HG03108 (cell line): ENCODE measurements at regions not wholly inside any gene's neighbourhood (a gene's known extent, or its start where the extent isn't known, plus 50 kb on each side); places are given as distances from the start of the nearest gene placed in this dataset.

Experiments
- ATAC-seq: cut with Tn5 transposase; IDR thresholded peaks from one replicate; pipeline ENCODE4 v1.9.1; 2021; ENCODE audit warnings: moderate library complexity; ENCODE audit not compliant: unreplicated experiment

DNA sequence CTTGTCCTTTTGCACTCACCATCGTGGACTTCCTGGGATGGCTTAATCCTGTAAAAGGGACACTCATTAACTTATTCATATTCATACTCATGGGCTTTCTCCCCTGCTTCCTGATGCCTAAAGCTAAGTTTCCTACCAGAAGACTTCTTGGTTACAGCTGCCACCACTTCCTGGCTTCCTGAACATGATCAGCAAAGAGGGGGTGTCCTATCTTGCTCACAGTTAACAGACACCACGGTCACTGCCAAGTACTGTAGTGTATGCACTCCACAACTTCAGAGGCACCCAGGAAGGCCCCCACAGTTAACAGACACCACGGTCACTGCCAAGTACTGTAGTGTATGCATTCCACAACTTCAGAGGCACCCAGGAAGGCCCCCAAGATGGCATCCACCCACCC lies 177.8 kb downstream of the SIPA1L2 start:
- no peak for ATAC-seq

DNA sequence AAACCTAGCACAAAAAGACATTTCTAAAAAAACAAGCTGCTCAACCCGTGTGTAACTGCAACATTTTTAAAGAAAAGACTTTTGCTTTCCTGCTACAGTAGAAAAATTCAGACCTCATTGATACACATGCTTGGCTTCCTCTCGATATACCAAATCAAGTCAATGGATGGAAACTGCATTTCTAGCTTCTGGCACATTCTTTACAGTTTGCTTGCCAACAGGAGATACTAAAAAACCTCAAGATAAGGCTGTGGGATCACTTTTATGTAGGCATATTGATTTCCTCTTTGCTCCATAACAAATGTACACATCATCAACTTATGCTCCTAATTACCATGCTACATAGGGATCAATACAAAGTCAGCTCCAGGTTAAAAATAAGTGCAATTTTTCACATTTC lies 178.4 kb downstream of the SIPA1L2 start:
- no peak for ATAC-seq

DNA sequence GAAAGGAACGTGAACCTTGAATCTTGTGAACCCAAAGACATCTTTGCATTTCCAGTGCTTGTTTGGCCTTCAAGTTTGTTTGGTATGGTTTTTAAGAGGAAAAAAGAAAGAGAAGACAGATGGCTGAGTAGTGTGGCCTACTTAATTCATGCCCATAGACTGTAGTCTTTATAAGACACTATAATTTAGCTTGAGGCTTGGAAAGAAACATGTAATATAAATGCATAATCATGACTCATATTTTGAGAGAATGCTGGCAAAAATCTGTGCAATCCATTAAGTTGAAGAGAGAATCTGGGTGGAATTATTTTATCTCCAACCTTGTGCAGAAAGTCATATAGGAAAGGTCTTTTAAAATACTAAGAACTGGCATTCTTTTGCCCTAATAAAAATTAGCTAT lies 179.3 kb downstream of the SIPA1L2 start:
- ATAC-seq = no peak

DNA sequence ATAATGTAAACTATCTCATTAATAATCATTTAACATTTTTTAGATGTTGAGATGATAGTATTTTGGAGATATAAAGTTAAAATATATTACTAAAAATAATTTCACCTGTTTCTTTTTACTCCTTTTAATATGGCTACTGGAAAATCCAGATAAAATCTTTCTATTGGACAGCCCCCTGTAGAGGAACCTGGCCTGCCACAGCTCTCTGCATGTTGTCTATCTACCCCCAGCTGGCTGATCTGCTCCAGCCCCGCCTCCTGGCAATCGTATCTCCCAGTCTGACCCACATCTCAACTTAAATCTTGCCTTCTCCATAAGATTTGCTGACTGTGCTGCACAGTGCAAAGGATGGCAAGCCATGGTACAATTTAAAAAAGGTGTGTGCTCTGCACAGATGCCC lies 182.8 kb downstream of the SIPA1L2 start:
- no peak for ATAC-seq

DNA sequence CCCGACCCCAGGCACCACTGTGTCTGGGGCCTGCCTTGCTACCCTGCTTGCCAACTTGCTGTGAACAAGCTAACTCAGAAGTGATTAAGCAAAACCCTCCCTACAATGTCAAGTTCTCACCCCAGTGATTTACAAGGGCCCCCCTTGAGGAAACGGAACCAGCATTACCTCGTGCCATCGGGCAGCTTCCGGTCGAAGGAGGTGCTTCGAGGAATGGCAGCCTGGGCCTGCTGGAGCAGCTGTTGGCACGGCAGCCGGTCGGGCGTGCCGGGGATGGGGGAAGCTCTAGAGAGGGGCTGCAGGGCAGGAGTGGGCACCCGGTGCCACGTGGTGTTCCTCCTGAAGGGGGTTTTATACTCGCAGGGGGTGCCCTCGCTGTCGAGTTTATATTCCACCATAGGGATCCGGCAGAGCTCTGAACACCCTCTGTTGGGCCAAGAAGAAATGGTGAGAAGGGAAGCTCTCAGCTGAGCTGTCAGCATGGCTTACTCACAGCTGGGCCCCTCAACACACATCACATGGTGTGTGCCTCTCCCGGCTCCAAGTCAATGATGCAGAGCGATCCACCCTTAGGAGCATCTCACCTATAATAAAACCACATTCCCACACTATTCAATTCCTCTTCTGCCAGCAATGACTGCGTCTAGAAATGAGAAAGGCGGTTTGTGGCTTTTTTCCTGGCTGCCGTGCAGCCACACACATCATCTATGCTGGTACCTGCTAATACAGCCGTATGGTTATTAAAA lies 184.4 kb downstream of the SIPA1L2 start:
- ATAC-seq = no peak

DNA sequence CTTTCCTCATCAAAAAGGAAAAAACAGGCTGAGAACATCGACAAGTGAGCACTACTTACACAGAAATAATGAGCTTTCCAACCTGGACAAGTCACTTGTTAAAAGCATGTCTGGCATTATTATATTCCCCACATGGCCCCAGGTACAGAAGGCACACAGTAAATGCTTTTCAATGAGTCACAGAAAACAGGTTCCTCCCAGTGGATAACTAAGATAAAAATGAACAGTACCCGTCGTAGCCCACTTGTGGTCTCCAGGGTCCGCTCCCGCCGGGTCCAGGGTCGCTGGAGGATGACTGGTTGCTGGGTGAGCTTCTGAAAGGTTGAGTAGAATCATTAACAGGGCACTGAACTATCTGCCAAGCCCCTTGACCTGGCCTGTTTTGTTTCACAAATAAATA lies 186.6 kb downstream of the SIPA1L2 start:
- ATAC-seq = no peak

DNA sequence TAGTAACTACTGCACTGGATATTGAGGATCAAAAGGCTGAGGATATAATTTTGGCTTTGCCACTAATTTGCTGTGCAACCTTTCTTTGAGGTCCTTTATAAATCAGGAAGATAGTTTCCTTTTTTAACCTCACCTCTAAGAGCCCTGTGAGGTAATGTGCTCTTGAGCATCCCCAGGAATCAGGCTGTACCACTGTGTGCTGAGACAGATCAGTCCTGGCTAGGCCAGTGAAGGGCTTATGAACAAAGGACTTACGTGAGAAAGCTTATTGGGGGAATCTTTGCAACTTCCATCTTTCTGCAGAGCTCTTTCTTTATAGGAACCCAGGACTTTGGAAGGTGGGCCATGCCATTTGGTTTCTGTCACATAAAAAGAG lies 188.9 kb downstream of the SIPA1L2 start:
- no peak for ATAC-seq

DNA sequence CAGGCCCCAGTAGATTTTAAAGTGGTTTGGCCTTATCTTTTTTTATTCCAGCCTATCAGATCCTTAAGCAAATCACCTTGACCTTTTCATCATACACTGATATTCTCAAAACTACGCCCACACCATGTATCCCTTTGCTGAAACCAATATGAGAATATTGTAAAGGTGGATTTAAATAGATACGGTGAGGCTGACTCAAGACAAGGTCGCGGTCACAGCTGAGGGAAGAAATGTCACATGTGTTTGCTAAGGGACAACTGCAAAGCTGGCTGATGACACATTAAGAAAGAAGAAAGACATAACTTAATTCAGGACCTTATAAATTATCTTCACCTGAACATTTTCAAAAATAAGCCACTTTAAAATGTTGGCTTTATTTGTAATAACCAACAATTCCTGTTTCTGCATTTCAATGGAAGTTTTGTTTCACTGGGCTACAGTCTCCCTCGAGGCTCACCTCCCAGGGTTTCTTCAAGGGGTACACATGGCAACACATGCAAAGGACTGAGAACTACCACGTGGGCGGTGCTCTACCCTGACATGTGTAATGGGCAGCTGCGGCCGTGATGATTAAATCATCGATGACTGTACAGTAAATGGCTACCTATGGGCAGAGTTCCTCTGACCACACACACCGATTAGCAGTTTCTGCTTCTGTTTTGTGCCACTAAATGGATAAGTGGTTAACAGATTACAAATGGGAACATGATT lies 189.5 kb downstream of the SIPA1L2 start:
- no peak for ATAC-seq

DNA sequence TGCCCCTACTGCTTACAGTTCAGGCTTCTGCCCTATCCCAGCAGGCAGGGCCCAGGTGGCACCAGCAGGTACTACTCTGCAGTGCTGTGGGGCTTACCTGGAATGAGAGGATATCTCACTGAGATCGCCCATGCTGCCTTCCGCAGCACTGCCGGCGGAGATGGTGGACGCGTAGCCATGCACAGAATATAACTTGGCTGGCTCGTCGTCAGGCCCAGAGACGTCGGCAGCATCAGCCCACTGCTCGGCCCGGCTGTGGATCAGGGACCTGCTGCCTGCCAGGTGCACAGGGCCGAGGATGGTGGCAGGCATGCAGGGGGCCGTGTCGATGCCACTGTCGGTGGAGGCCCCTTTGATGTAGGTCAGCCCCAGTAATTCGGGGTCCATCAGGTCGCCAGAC lies 190.9 kb downstream of the SIPA1L2 start:
- ATAC-seq = no peak

DNA sequence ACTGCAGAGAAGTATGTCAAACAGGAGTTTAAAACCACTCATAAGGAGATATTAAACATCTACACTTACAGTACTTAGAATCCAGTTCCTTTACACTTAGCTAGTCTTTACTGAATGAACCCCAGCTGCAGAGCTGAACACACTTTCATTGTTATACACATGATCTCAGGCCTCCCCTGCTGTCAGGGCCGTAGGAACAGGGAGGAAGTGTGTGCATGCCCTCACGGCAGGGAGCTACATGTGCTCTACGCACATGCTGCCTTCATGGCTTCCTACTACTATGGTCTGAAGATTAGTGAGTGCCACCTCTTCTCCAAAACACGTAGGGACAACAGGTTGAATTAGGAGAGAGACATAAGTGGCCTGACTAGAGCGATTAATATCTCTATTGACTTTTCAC lies 191.5 kb downstream of the SIPA1L2 start:
- ATAC-seq = no peak

DNA sequence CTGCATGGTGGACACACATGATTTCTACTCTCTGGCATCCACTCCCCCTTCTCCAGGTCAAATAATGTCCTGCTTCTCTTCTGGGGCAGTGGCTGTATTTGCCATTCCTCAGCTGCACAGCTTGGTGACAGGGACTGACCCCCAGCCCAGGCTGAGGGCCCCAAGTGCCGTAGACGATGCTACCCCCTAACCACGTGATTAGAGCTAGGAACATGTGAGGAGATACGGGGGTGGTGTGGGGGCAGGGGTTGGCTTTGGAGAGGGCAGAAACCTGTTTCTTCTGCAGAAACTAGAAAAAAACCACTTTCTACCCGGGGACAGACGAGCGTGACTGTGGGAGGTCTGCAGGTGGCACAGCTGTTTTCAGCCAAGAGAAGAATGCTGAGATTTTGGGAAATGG lies 192.4 kb downstream of the SIPA1L2 start:
- ATAC-seq = no peak

DNA sequence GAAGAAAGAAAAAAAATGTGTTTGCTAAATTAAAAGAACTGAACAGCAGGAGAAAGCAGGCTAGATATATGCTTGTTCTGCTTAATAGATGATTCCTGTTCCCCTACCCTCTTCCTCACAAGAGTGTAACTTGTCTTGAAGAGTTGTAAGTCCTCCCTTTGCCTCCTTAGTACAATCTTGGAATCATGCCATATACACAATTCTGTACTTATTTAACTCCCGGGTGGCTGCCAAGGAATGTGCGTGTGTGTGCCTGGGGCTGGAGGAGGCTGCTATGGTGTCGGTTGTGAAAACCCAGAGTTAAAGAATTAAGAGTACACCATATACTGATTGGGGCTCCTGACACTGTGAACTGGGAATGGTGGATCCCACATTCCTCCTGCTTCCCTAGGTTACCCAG lies 194.2 kb downstream of the SIPA1L2 start:
- ATAC-seq = no peak

DNA sequence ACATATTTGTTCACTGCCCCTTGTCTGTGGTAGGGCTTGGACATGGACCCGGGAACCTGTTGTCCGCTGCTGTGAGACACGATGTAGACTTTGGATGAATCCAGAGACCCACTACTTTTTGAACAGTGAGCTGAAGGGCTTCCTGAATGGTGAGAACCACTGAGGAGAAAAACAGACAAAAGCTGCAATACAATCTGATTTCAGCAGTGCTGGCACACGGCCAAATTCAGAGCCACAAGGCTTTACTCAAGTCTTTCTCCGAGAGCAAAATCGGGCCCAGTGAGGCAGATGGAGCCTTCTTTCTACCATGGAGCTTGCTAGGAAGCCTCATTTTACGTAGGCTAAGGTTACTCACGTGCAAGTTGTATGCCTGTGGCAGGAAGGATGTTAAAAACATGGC lies 197.6 kb downstream of the SIPA1L2 start:
- ATAC-seq = no peak

DNA sequence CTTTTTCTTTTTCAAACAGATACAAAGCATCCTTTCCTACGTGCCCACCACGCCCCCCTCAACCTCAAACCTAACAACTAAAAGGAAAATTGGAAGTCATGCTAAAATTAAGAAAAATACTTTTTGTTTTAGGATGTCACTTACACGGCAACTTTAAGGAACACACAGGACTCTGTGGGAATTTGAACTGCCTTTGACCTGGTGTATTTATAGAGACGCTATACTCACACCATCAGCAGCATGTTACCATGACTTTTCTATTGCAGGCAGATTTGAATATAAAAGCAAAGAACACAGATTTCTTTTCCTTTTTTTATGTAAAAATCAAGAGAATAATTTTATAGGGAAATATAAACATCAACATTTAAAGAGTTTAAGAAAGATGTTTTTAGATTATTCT lies 198.2 kb downstream of the SIPA1L2 start:
- ATAC-seq = no peak

DNA sequence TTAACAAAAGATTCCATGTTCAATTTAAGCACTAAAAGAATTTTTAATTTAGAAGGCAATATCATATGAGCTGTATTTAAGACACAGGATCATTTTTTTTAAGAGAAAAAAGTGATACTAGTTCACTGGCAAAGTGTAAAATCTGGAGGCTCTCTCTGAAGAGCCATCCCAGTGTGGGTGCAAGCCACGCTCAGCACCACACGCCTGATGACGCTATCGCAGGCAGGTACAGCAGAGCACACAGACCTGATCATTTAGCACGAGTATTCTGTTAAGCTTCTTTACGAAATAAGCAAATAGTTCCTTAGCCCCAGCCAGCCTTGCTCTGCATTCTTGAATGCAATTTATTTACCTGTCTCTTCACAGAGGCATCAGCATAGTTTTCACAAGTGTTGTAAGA lies 198.6 kb downstream of the SIPA1L2 start:
- ATAC-seq = no peak

DNA sequence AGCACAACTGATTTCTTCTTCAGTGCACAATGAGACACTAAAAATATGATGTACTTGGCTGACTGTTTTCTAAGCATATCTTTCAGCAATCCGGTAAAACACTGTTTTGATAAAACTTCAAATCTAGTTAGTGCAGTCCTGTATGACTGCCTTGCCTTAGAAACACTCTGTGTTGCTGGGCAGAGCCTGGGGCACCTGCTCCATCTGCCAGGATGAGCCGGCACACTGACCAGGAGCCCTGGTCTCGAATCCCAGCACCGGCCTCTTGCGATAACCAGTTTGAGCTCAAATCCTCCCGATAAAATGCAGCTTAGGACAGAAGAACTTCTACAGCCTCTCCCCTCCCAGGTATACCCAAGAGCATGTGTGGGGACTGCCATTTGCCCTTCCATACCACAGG lies 199.5 kb downstream of the SIPA1L2 start:
- ATAC-seq = no peak

DNA sequence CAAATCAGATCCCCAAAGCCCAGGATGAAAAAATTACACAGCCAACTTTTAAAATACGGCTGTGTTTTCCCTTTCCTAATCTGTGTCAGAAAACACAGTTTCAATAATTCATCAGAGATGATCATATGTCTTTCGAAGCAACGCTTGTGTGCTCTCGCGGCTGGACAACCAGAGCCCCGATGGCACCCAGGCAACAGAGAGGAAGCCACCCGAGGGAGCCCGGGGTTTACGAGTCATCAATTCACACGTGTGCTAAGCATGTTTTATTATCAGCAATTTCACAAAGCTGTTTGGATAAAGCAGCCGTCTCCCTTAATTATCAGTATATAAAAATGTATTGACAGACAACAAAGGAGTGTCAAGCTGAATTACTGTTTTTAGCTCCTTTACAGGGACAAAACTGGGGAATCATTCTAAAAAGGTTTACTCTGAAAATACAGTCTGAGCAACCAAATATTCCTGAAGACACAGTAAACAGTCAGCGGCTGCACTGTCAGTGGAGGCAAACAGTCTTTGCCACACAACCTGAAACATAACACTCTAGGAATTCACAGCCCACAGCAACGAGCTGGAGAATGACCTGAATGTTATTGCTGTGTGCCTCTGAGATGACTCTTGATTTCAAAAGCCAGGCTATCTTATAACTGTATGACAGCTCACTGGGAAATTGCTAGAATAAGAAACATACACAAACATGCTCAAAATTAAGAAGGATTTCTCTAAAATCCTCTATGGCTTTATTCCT lies 201.0 kb downstream of the SIPA1L2 start:
- ATAC-seq = no peak

DNA sequence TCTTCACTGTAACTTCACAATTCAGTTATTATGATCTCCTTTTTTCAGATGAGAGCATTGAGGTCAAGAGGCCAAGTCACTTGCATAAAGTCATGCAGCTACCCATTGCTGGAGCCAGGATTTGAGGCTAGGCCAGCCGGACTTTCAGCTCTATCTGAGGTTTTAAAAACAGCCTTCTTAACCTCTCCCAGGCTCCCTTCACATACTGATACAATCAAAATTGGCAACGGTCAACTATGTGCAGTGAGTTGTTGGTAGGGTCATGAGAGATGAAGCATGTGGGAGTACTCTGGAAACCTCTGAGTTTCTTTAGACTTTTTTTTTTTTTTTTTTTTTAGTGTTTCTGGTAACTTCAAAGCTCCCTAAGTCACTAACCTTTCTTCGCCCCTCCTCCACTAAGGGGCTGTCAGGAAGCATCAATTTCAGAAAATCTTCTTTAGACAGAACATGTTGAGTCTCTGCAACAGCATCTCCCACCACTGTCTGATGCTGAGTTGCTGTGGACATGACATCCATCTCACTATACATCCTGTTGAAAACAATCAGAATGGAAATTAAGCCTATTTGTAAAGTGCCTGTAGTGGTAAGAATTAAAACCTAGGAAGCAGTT lies 201.8 kb downstream of the SIPA1L2 start:
- ATAC-seq = no peak

DNA sequence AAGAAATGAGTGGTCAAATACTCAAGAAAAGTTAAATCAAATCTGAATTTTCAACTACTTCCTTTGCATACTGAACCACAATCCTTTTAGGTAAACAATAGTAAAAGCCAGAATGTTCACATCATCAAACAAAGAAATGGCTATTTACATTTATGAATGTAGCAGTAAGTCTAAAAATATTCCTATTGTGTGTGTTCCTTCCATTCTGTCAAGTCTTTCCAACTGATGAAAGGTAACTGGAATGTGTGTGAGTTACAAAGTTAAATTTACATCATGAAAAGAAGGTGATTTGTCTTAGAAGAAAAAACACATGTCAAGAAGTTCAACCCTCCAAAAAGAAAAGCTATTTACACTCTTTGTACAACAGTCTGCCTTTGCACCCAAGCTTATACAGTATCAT lies 203.1 kb downstream of the SIPA1L2 start:
- no peak for ATAC-seq

DNA sequence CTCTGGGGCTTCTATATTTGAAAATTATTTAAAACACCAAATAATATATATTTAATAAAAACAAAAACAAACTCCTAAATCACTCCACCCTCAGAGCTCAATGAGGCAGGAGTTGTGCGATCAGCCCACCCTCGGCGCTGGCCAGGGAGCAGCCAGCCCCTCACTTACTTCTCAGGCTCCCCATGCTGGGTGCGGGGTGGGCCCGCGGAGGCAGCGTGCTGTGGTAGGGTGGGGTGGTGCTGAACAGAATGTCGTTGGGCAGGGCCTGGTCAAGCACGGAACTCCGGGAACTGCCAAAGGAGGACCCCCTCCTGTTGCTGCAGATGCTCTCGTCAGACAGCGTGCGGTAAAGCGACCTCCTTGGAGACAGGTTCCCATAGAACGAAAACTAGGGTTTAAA lies 204.5 kb downstream of the SIPA1L2 start:
- no peak for ATAC-seq

DNA sequence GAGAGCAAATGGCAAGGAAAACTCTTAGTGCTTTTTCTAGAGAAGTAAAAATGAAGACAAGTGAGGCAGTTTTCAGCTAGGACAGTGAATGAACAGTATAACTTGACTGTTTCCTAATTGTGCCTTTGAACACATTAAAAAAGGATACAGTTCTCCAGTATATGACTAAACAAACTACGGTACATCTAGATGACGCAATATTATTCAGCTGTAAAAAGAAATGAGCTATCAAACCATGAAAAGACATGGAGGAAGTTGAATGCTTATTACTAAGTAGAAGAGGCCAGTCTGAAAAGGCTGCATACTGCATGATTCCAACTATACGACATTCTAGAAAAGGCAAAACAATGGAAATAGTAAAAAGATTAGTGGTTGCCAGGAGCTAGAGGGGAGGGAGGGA lies 206.3 kb downstream of the SIPA1L2 start:
- ATAC-seq = no peak

DNA sequence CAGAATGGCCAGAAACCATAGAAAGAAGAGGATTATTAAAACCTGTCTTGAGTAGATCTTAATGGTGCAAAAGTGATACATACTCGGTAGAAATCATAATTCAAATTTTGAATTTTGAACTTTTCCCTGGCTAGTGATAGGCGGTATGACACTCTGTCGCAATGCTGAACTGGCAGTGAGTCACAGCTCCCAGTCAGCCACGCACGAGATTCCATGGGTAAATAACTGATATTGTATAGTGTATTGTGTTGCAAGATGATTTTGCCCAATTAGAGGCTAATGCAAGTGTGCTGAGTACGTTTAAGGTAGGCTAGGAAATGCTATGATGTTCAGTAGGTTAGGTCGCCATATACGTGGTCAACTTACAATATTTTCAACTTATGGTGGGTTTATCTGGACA lies 207.0 kb downstream of the SIPA1L2 start:
- ATAC-seq = no peak
